Common myeloid progenitor, CD34-positive (primary cell): ENCODE measurements at regions not wholly inside any gene's neighbourhood (a gene's known extent, or its start where the extent isn't known, plus 50 kb on each side); places are given as distances from the start of the nearest gene placed in this dataset.

Source experiments
- CTCF ChIA-PET: fragments of 350-600 bp; sonication (Branson Sonifier 250); formaldehyde crosslinking; loops from one replicate; lab custom pipeline; 2021; ENCODE audit warnings: antibody characterized with exemption; lab: Charles Lee
- POLR2A ChIA-PET: fragments of 350-600 bp; sonication (Branson Sonifier 250); formaldehyde crosslinking; loops from one replicate; lab custom pipeline; 2021; ENCODE audit warnings: antibody characterized with exemption; lab: Charles Lee
- DNase-seq, 3 donors: peaks; one replicate each; pipeline versions ENCODE4 v3.0.0 to v3.0.0-alpha.2; 2013
- H3K27ac ChIP-seq, 2 experiments: 1 replicate in 1 of 2; 2 replicates in 1 of 2; pipeline ENCODE4 v1.7.0; 2013; ENCODE audit warnings: inconsistent platforms in 2 of 2, low read length in 2 of 2, mild to moderate bottlenecking in 2 of 2, low read depth in 1 of 2, moderate library complexity in 1 of 2; ENCODE audit not compliant: severe bottlenecking in 2 of 2, insufficient read depth in 1 of 2, poor library complexity in 1 of 2
- H3K27me3 ChIP-seq, 5 experiments: replicated peaks in 2 of 5; 1 replicate in 3 of 5; 2 replicates in 2 of 5; pipeline versions ENCODE4 v1.6.1 to v1.7.0; 2013; ENCODE audit warnings: low read length in 4 of 5, mild to moderate bottlenecking in 2 of 5, moderate library complexity in 2 of 5, inconsistent platforms in 1 of 5; ENCODE audit not compliant: insufficient read depth in 5 of 5, control insufficient read depth in 4 of 5
- H3K36me3 ChIP-seq, 4 experiments: 1 replicate in 2 of 4; 2 replicates in 2 of 4; pipeline versions ENCODE4 v1.6.1 to v1.7.0; 2013; ENCODE audit warnings: low read length in 3 of 4, control low read depth in 1 of 4, mild to moderate bottlenecking in 1 of 4; ENCODE audit not compliant: control insufficient read depth in 4 of 4, insufficient read depth in 4 of 4
- H3K4me1 ChIP-seq, 4 experiments: 1 replicate in 3 of 4; 2 replicates in 1 of 4; pipeline versions ENCODE4 v1.6.1 to v1.7.1; 2013; ENCODE audit warnings: low read length in 3 of 4, mild to moderate bottlenecking in 3 of 4, control low read depth in 1 of 4, inconsistent platforms in 1 of 4, moderate library complexity in 1 of 4; ENCODE audit not compliant: control insufficient read depth in 4 of 4, insufficient read depth in 4 of 4; ENCODE audit errors: control extremely low read depth in 1 of 4
- H3K4me3 ChIP-seq, 7 experiments: 1 replicate in 4 of 7; 2 replicates in 3 of 7; pipeline versions ENCODE4 v1.5.1 to v1.7.0; 2013; ENCODE audit warnings: mild to moderate bottlenecking in 7 of 7, low read length in 6 of 7, moderate library complexity in 6 of 7, inconsistent platforms in 2 of 7, low read depth in 2 of 7, control low read depth in 1 of 7; ENCODE audit not compliant: insufficient read depth in 4 of 7, control insufficient read depth in 1 of 7; ENCODE audit errors: extremely low read depth in 1 of 7
- H3K9me3 ChIP-seq, 5 experiments: 1 replicate in 4 of 5; 2 replicates in 1 of 5; pipeline versions ENCODE4 v1.6.1 to v1.7.1; 2013; ENCODE audit warnings: low read length in 4 of 5, mild to moderate bottlenecking in 2 of 5, inconsistent platforms in 1 of 5, low read depth in 1 of 5, moderate library complexity in 1 of 5; ENCODE audit not compliant: control insufficient read depth in 4 of 5, insufficient read depth in 2 of 5; ENCODE audit errors: control extremely low read depth in 1 of 5
- WGBS: methylation state at CpG from one replicate; pipeline ENCODE4 v1.1.5; 2013; ENCODE audit not compliant: insufficient coverage; 5-methylcytosine and 5-hydroxymethylcytosine counted together

DNA sequence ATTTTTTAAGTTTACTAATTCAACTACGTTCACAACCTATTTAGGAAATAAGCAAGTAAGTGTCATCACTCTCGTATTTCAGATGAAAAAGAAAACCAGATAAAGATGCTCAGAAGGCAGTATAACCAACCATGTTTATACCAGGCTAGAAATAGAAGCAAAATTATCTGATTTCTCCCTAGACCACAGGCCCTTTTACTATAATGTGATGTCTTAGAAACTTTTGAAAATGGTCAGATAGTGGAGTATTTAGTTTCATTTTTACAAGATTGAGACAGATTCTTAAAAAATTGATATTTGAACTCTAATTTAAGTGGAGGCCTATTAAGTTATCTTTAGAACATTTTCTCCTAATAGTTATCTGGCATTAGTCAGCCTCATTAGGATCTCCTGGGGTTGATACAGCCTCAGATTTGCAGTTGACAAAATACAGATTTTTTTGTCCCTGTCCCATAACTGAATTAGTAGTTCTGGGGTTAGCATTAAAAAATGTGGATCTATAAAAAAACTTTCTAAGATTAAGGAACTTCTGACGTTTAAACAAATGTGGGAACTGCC lies 818.7 kb upstream of the PCDH9 start:
- no peaks in the 10 kb centered on the region for H3K27me3 ChIP-seq
- 90% methylated on average over 1 of the region's 3 CpGs for WGBS
- ChIA-PET CTCF (no interaction called here), POLR2A (no interaction called here)
- H3K27ac ChIP-seq, result no peak overlapping the region
- H3K4me1 ChIP-seq, result no peaks in the 10 kb centered on the region
- H3K9me3 ChIP-seq, result peaks cover 0 to 1% (median 0%) of the 10 kb centered on the region in 5 experiments
- no peak overlapping the region for H3K4me3 ChIP-seq
- DNase-seq, result no peak
- H3K36me3 ChIP-seq, result no peaks in the 10 kb centered on the region

DNA sequence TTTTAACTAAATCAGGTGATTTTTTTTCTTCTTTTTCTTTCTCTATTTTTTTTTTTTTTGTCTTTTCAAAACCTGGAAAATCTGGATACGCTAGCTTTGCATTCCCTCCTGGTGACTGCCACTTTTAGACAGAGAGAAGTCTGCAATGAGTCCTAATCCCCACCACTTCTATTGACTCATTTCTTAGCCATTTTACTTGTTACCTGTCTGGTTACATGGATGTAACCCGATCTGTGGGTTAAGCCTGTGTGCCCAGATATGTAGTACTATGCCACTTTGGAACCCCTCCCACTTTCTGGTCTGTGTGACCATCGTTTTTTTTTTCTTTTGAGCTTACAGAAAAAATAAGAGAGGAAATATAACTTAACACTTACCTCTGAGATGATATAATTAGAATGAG lies 817.8 kb upstream of the PCDH9 start:
- Histone ChIP-seq H3K27me3 (no peaks in the 10 kb centered on the region), H3K27ac (no peak overlapping the region), H3K36me3 (no peaks in the 10 kb centered on the region), H3K9me3 (peaks cover 0 to 1% (median 0%) of the 10 kb centered on the region in 5 experiments), H3K4me3 (no peak overlapping the region), H3K4me1 (no peaks in the 10 kb centered on the region)
- 100% methylated on average over 2 of the region's 3 CpGs for WGBS
- POLR2A ChIA-PET, result no interaction called here
- CTCF ChIA-PET, result no interaction called here
- no peak for DNase-seq

GRCh38 chr13:68046903-68047302 lies 816.8 kb upstream of the PCDH9 start:
- WGBS, result 100% methylated on average over 1 of the region's 2 CpGs
- CTCF ChIA-PET, result no interaction called here
- no peak for DNase-seq
- POLR2A ChIA-PET, result interaction anchor here (0.7 kb wide), 1 partner anchor 128 kb away, joined by 3 read pairs; no protein-coding TSS in a partner anchor
- H3K4me3 ChIP-seq, result no peak overlapping the region
- H3K4me1 ChIP-seq, result no peaks in the 10 kb centered on the region
- no peaks in the 10 kb centered on the region for H3K9me3 ChIP-seq
- H3K27me3 ChIP-seq, result no peaks in the 10 kb centered on the region
- H3K27ac ChIP-seq, result no peak overlapping the region
- H3K36me3 ChIP-seq, result no peaks in the 10 kb centered on the region

DNA sequence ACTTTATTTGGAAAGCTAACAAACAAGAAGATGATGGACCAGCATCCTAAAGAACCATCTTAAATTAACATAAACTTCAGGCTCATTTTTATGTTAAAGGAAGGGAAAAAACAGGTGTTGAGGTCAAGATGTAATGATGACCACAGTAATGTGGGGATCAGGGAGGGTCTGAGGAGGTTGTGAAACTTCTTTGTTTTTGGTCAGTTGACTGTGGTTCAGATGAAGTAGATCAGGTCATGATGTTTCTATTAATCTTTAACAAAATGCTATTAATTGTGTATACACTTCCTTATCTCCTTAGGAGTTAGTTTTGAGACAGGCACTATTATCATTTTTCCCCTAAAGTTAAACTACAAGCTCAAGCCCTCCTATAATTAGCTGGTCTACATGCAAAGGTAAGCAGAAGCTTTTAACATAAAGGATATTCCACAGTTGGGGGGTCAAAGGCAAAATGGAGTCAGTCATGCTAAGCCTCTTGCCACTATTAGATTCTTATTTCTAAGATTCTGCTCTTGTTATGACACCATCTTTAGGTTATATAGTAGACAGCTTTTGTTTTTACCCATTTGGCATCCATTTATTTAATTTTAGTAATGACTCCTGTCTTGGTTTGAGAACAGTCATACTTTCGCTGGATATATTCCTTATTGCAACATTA lies 800.1 kb upstream of the PCDH9 start:
- H3K9me3 ChIP-seq, result peaks cover 0 to 2% (median 0%) of the 10 kb centered on the region in 5 experiments
- no CpG with 5 or more reads among the region's 1 CpG for WGBS
- POLR2A ChIA-PET, result no interaction called here

GRCh38 chr13:68028701-68029100 lies 798.6 kb upstream of the PCDH9 start:
- ChIA-PET CTCF (no interaction called here), POLR2A (no interaction called here)
- no peak for DNase-seq
- no peaks in the 10 kb centered on the region for H3K36me3 ChIP-seq
- H3K4me3 ChIP-seq, result no peak overlapping the region
- no peaks in the 10 kb centered on the region for H3K4me1 ChIP-seq
- peaks cover 0 to 2% (median 0%) of the 10 kb centered on the region in 5 experiments for H3K9me3 ChIP-seq
- no peak overlapping the region for H3K27ac ChIP-seq
- no peaks in the 10 kb centered on the region for H3K27me3 ChIP-seq

More for the DNA sequence above, 800.1 kb upstream of the PCDH9 start:
- Histone ChIP-seq H3K4me3 (no peak overlapping the region), H3K27ac (no peak overlapping the region), H3K27me3 (no peaks in the 10 kb centered on the region), H3K4me1 (no peaks in the 10 kb centered on the region), H3K36me3 (no peaks in the 10 kb centered on the region)
- CTCF ChIA-PET, result interaction anchor here (1.4 kb wide), 1 partner anchor 12 kb away, joined by 4 read pairs; no protein-coding TSS in a partner anchor
- no peak for DNase-seq

DNA sequence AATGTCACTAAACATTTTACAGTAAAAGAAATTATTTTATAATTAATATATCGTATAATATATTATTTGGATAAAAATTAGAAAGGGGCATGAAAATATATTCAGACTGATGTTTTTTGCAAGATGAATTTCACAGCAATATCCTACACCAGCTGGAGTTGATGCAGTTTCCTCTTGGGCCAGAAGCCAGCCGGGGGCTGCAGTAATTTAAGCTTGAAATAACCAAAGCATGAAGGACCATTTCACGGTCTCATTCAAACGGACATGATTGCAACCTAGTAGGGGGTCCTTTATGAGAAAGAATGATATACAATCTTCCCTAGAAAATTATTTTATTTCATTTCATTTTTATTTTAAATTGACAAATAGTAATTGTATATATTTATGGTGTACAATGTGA lies 797.2 kb upstream of the PCDH9 start:
- ChIA-PET CTCF (interaction anchor here (0.6 to 1.0 kb wide), 2 partner anchors 9 to 1535 kb away, joined by 3 read pairs; no protein-coding TSS in a partner anchor), POLR2A (no interaction called here)
- Histone ChIP-seq H3K36me3 (no peaks in the 10 kb centered on the region), H3K9me3 (no peaks in the 10 kb centered on the region), H3K27ac (no peak overlapping the region), H3K4me1 (no peaks in the 10 kb centered on the region), H3K27me3 (no peaks in the 10 kb centered on the region), H3K4me3 (no peak overlapping the region)
- no peak for DNase-seq
- WGBS, result 100% methylated on average over 1 of the region's 4 CpGs

- H3K27me3 ChIP-seq, result no peaks in the 10 kb centered on the region
- no CpG with 5 or more reads among the region's 3 CpGs for WGBS
- no peaks in the 10 kb centered on the region for H3K4me1 ChIP-seq
- no peak for DNase-seq
- H3K36me3 ChIP-seq, result no peaks in the 10 kb centered on the region
- H3K4me3 ChIP-seq, result no peak overlapping the region
- ChIA-PET POLR2A (no interaction called here), CTCF (no interaction called here)
- no peak overlapping the region for H3K27ac ChIP-seq
- peaks cover 0 to under 1% (median 0%) of the 10 kb centered on the region in 5 experiments for H3K9me3 ChIP-seq
Measured at GRCh38 chr13:68026077-68026476, 795.9 kb upstream of the PCDH9 start.
